Cardiac fibroblast (primary cell): ENCODE measurements at regions not wholly inside any gene's neighbourhood (a gene's known extent, or its start where the extent isn't known, plus 50 kb on each side); places are given as distances from the start of the nearest gene placed in this dataset.

Source experiments
- DNase-seq, 2 donors: peaks; one replicate each; pipeline versions ENCODE4 v3.0.0 to v3.0.0-alpha.2; 2010; ENCODE audit warnings: low read depth in 2 of 2
- H3K4me3 ChIP-seq, 2 donors: replicated peaks in 1 of 2; 1 replicate in 1 of 2; 2 replicates in 1 of 2; pipeline ENCODE4 v1.5.1; 2011; ENCODE audit warnings: low read depth in 2 of 2, low read length in 2 of 2, mild to moderate bottlenecking in 2 of 2, moderate library complexity in 1 of 2
- TF ChIP-seq, protein P1 (sequence below): IDR thresholded peaks from one replicate; pipeline ENCODE4 v1.5.1; 2011; ENCODE audit warnings: low read depth, mild to moderate bottlenecking, low read length, inconsistent platforms

- no peak overlapping the region for H3K4me3 ChIP-seq
- TF ChIP-seq, protein P1, sequence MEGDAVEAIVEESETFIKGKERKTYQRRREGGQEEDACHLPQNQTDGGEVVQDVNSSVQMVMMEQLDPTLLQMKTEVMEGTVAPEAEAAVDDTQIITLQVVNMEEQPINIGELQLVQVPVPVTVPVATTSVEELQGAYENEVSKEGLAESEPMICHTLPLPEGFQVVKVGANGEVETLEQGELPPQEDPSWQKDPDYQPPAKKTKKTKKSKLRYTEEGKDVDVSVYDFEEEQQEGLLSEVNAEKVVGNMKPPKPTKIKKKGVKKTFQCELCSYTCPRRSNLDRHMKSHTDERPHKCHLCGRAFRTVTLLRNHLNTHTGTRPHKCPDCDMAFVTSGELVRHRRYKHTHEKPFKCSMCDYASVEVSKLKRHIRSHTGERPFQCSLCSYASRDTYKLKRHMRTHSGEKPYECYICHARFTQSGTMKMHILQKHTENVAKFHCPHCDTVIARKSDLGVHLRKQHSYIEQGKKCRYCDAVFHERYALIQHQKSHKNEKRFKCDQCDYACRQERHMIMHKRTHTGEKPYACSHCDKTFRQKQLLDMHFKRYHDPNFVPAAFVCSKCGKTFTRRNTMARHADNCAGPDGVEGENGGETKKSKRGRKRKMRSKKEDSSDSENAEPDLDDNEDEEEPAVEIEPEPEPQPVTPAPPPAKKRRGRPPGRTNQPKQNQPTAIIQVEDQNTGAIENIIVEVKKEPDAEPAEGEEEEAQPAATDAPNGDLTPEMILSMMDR: no peak
- no peak for DNase-seq
These were observed 1445.5 kb downstream of the MAT2B start for GRCh38 chr5:164950927-164951326.

- DNase-seq: no peak
- no peak overlapping the region for H3K4me3 ChIP-seq
- TF ChIP-seq, protein P1: no peak
These were observed 1446.2 kb downstream of the MAT2B start for GRCh38 chr5:164951570-164951969.

- H3K4me3 ChIP-seq: no peak overlapping the region
- TF ChIP-seq, protein P1: no peak
- no peak for DNase-seq
These were observed 1453.3 kb downstream of the MAT2B start for GRCh38 chr5:164958688-164959087.

DNA sequence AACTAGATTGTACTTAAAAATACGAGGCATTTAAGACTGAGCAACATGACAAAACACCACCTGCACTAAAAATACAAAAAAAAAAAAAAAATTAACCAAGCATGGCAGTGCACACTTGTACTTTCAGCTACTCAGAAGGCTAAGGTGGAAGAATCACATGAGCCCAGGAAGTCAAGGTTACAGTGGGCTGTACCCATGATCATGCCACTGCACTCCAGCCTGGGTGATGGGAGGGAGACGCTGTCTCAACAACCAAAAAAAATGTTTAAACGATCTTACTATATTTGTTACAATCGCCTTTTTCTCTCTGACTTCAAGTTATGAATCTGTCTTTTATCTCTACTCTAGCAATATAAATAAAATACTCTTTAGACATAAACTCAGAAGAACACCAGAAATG lies 1454.3 kb downstream of the MAT2B start:
- TF ChIP-seq, protein P1: no peak
- H3K4me3 ChIP-seq: no peak overlapping the region
- DNase-seq: no peak

DNA sequence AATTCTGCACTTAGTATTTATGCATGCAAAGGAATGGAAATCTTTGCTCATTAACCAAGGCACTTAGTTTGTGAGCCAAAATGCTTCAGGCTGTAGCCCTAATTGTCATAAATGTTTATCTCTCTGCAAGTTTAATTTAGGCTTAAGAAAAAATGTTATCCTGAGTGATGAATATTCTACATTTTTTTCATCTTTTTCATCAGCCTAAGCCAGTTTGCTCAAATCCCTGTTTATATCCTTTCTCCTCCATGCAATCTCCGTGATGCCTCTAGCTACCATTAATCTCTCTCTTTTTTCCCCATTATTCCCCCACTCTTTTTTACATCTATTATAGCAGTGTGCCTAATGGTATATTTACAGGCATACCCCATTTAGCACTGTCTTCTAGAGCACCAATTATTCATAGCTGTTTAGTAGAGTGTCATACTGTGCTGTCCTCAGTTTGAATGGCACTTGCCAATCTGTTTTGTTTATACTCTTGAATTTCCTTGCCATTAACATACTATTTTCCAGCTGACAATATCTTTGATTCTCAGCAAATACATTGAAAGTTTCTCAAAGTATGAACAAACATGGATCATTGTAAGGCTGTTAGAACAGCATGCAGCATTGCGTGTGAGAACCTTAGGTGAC lies 1457.0 kb downstream of the MAT2B start:
- DNase-seq: no peak
- TF ChIP-seq, protein P1: no peak
- no peak overlapping the region for H3K4me3 ChIP-seq

- no peak overlapping the region for H3K4me3 ChIP-seq
- DNase-seq: no peak
- TF ChIP-seq, protein P1: no peak
These were observed 1461.2 kb downstream of the MAT2B start for GRCh38 chr5:164966611-164967010.

DNA sequence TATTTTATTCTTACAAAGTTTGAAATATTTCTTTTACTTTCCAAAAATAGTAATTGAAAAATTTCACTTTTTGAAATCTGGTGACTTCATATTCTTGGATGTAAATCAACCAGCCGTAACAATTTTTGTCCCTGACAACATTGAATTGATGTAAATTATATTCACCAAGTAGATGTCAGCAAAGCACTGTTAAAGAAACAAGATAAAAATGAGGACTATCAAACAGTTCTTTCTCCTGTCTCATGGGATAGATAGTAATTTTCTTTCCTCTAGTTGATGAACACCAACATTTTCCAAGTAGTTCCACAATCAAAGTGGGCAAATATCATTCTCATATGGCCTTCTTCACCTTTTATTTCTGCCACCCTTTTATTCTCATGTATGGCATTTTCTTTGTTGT lies 1461.9 kb downstream of the MAT2B start:
- TF ChIP-seq, protein P1: no peak
- H3K4me3 ChIP-seq: no peak overlapping the region
- DNase-seq: no peak
